GM12873 (cell line): ENCODE measurements at regions not wholly inside any gene's neighbourhood (a gene's known extent, or its start where the extent isn't known, plus 50 kb on each side); places are given as distances from the start of the nearest gene placed in this dataset.

ENCODE experiments used
- CTCF ChIP-seq: IDR thresholded peaks from 2 replicates; pipeline ENCODE4 v1.5.1; 2012; ENCODE audit warnings: low read depth, mild to moderate bottlenecking, moderate library complexity, low read length, control low read depth; ENCODE audit not compliant: insufficient read depth; ENCODE audit errors: missing control alignments

GRCh38 chr21:22393324-22393723 lies 1395.1 kb downstream of the NCAM2 start:
- TF ChIP-seq CTCF = no peak

GRCh38 chr21:22395965-22396364 lies 1397.8 kb downstream of the NCAM2 start:
- TF ChIP-seq CTCF = no peak

- no peak for TF ChIP-seq CTCF
These were observed 1401.7 kb downstream of the NCAM2 start for GRCh38 chr21:22399681-22400514.

- TF ChIP-seq CTCF = no peak
These were observed 1411.4 kb downstream of the NCAM2 start for GRCh38 chr21:22409571-22409970.

GRCh38 chr21:22416555-22416954 lies 1418.3 kb downstream of the NCAM2 start:
- TF ChIP-seq CTCF = no peak

- no peak for TF ChIP-seq CTCF
These were observed 1423.4 kb downstream of the NCAM2 start for GRCh38 chr21:22421416-22422180.

GRCh38 chr21:22438428-22439086 lies 1440.3 kb downstream of the NCAM2 start:
- TF ChIP-seq CTCF = no peak
